ENCODE measurements at regions not wholly inside any gene's neighbourhood (a gene's known extent, or its start where the extent isn't known, plus 50 kb on each side); places are given as distances from the start of the nearest gene placed in this dataset.

DNA sequence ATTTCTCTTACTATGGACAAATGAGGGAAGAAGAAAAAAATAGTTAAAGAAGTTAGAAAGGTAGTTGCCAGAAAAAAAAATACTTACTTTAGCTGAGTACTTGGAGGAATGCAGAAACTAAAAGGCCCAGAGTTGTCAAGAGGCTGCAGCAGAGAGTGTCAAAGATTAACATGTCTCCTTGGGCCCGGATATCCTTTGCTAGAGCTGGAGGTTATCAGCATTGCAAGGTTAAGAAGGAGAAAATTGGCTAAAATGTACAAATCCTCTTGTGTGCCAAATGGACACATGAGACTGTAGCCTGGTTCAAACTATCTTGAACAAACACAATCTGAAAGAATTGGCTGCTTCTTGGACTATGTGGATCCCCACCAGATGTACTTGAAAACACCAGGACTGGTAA, 377.0 kb downstream of the SEMA3D start:
- Histone ChIP-seq H3K9me3 (replicated peaks; ENCODE audit: insufficient read depth, low read length) (no peaks in the 10 kb centered on the region), H3K27ac (ENCODE audit: low read length) (no peak overlapping the region), H3K27me3 (replicated peaks; ENCODE audit: insufficient read depth, low read length) (no peaks in the 10 kb centered on the region), H3K4me1 (ENCODE audit: low read length) (no peaks in the 10 kb centered on the region), H2AFZ (ENCODE audit: low read length) (no peak overlapping the region), H3K4me2 (ENCODE audit: low read depth, low read length) (no peak overlapping the region), H3K9ac (ENCODE audit: low read length) (no peak overlapping the region), H3K4me3 (ENCODE audit: low read length) (no peak overlapping the region), H3F3A (ENCODE audit: insufficient read depth, low read length) (no peaks in the 10 kb centered on the region), H4K20me1 (ENCODE audit: insufficient read depth, low read length) (no peaks in the 10 kb centered on the region), H3K79me2 (ENCODE audit: low read length) (no peaks in the 10 kb centered on the region), H3K36me3 (replicated peaks; ENCODE audit: insufficient read depth, low read length) (no peaks in the 10 kb centered on the region), H3K9me2 (replicated peaks; ENCODE audit: insufficient read depth, low read length) (no peaks in the 10 kb centered on the region)
- no peak for DNase-seq
- no peak for TF ChIP-seq EZH2phosphoT487 (IDR thresholded peaks at IDR 0.05; ENCODE audit: low read length)
- TF ChIP-seq CTCF (IDR thresholded peaks at IDR 0.05; ENCODE audit: low read length): no peak
- TF ChIP-seq EZH2 (optimal IDR thresholded peaks at IDR 0.05; ENCODE audit: low read depth, low read length): no peak

GRCh38 chr7:84803979-84804378, 382.9 kb downstream of the SEMA3D start:
- no peak overlapping the region for H3K27ac ChIP-seq (ENCODE audit: low read length)
- no peaks in the 10 kb centered on the region for H3K79me2 ChIP-seq (ENCODE audit: low read length)
- no peaks in the 10 kb centered on the region for H3F3A ChIP-seq (ENCODE audit: insufficient read depth, low read length)
- no peaks in the 10 kb centered on the region for H3K9me2 ChIP-seq (replicated peaks; ENCODE audit: insufficient read depth, low read length)
- no peak overlapping the region for H3K9ac ChIP-seq (ENCODE audit: low read length)
- TF ChIP-seq EZH2phosphoT487 (IDR thresholded peaks at IDR 0.05; ENCODE audit: low read length) (no peak), EZH2 (optimal IDR thresholded peaks at IDR 0.05; ENCODE audit: low read depth, low read length) (no peak), CTCF (IDR thresholded peaks at IDR 0.05; ENCODE audit: low read length) (no peak)
- H4K20me1 ChIP-seq (ENCODE audit: insufficient read depth, low read length): no peaks in the 10 kb centered on the region
- no peak overlapping the region for H3K4me3 ChIP-seq (ENCODE audit: low read length)
- H3K4me2 ChIP-seq (ENCODE audit: low read depth, low read length): no peak overlapping the region
- DNase-seq: no peak
- H3K27me3 ChIP-seq (replicated peaks; ENCODE audit: insufficient read depth, low read length): no peaks in the 10 kb centered on the region
- no peaks in the 10 kb centered on the region for H3K4me1 ChIP-seq (ENCODE audit: low read length)
- H2AFZ ChIP-seq (ENCODE audit: low read length): no peak overlapping the region
- no peaks in the 10 kb centered on the region for H3K9me3 ChIP-seq (replicated peaks; ENCODE audit: insufficient read depth, low read length)
- no peaks in the 10 kb centered on the region for H3K36me3 ChIP-seq (replicated peaks; ENCODE audit: insufficient read depth, low read length)

- H2AFZ ChIP-seq (ENCODE audit: low read length): no peak overlapping the region
- H3K4me1 ChIP-seq (ENCODE audit: low read length): no peaks in the 10 kb centered on the region
- no peaks in the 10 kb centered on the region for H3K36me3 ChIP-seq (replicated peaks; ENCODE audit: insufficient read depth, low read length)
- no peak for DNase-seq
- H3K9me2 ChIP-seq (replicated peaks; ENCODE audit: insufficient read depth, low read length): no peaks in the 10 kb centered on the region
- no peaks in the 10 kb centered on the region for H3F3A ChIP-seq (ENCODE audit: insufficient read depth, low read length)
- no peaks in the 10 kb centered on the region for H3K79me2 ChIP-seq (ENCODE audit: low read length)
- H3K4me2 ChIP-seq (ENCODE audit: low read depth, low read length): no peak overlapping the region
- no peaks in the 10 kb centered on the region for H3K27me3 ChIP-seq (replicated peaks; ENCODE audit: insufficient read depth, low read length)
- H4K20me1 ChIP-seq (ENCODE audit: insufficient read depth, low read length): no peaks in the 10 kb centered on the region
- no peaks in the 10 kb centered on the region for H3K9me3 ChIP-seq (replicated peaks; ENCODE audit: insufficient read depth, low read length)
- no peak overlapping the region for H3K4me3 ChIP-seq (ENCODE audit: low read length)
- TF ChIP-seq EZH2phosphoT487 (IDR thresholded peaks at IDR 0.05; ENCODE audit: low read length): no peak
- no peak for TF ChIP-seq CTCF (IDR thresholded peaks at IDR 0.05; ENCODE audit: low read length)
- no peak for TF ChIP-seq EZH2 (optimal IDR thresholded peaks at IDR 0.05; ENCODE audit: low read depth, low read length)
- H3K9ac ChIP-seq (ENCODE audit: low read length): no peak overlapping the region
- no peak overlapping the region for H3K27ac ChIP-seq (ENCODE audit: low read length)
Observed at GRCh38 chr7:84801396-84801795, 385.5 kb downstream of the SEMA3D start.

Measured in MM.1S (cell line).